ENCODE measurements at regions not wholly inside any gene's neighbourhood (a gene's known extent, or its start where the extent isn't known, plus 50 kb on each side); places are given as distances from the start of the nearest gene placed in this dataset.

DNA sequence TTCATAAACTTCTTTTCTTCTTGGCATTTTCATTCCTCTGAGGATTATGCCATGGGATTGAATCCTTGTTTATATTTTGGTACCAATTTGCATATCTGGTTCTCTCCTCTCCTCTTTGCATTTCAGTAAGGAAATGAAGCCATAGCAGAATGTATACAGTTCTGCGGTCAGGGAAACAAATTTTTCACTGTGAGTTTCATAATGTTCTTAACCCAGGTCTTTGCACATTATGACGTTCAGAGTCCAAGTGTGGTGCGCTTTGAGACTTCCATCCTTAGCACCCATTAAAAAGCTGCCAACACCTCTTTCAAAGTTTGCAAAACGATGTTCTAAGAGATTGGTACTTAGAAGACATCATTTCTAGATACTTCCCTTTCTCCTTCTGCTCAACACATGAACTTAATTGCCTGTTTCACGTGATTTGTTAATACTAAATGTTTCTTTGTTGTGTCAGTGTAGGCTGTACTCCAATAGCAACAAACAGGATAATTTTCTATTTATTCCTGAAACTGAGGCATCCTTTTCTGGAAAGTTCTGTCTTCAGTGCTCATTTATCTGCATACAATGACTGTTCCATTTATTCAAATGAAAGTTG, 953.1 kb upstream of the NR2F2 start:
- H3K9me3 Mint-ChIP-seq: no peaks in the 10 kb centered on the region

More for the DNA sequence above, 953.1 kb upstream of the NR2F2 start:
- TF ChIP-seq, protein P1, sequence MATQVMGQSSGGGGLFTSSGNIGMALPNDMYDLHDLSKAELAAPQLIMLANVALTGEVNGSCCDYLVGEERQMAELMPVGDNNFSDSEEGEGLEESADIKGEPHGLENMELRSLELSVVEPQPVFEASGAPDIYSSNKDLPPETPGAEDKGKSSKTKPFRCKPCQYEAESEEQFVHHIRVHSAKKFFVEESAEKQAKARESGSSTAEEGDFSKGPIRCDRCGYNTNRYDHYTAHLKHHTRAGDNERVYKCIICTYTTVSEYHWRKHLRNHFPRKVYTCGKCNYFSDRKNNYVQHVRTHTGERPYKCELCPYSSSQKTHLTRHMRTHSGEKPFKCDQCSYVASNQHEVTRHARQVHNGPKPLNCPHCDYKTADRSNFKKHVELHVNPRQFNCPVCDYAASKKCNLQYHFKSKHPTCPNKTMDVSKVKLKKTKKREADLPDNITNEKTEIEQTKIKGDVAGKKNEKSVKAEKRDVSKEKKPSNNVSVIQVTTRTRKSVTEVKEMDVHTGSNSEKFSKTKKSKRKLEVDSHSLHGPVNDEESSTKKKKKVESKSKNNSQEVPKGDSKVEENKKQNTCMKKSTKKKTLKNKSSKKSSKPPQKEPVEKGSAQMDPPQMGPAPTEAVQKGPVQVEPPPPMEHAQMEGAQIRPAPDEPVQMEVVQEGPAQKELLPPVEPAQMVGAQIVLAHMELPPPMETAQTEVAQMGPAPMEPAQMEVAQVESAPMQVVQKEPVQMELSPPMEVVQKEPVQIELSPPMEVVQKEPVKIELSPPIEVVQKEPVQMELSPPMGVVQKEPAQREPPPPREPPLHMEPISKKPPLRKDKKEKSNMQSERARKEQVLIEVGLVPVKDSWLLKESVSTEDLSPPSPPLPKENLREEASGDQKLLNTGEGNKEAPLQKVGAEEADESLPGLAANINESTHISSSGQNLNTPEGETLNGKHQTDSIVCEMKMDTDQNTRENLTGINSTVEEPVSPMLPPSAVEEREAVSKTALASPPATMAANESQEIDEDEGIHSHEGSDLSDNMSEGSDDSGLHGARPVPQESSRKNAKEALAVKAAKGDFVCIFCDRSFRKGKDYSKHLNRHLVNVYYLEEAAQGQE (IDR thresholded peaks at IDR 0.05; ENCODE audit: unreplicated experiment): no peak
- TF ChIP-seq, protein P2, sequence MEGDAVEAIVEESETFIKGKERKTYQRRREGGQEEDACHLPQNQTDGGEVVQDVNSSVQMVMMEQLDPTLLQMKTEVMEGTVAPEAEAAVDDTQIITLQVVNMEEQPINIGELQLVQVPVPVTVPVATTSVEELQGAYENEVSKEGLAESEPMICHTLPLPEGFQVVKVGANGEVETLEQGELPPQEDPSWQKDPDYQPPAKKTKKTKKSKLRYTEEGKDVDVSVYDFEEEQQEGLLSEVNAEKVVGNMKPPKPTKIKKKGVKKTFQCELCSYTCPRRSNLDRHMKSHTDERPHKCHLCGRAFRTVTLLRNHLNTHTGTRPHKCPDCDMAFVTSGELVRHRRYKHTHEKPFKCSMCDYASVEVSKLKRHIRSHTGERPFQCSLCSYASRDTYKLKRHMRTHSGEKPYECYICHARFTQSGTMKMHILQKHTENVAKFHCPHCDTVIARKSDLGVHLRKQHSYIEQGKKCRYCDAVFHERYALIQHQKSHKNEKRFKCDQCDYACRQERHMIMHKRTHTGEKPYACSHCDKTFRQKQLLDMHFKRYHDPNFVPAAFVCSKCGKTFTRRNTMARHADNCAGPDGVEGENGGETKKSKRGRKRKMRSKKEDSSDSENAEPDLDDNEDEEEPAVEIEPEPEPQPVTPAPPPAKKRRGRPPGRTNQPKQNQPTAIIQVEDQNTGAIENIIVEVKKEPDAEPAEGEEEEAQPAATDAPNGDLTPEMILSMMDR (conservative IDR thresholded peaks at IDR 0.05; ENCODE audit: low read depth in 2 of 2): no peak
- TF ChIP-seq NANOG (IDR thresholded peaks at IDR 0.05; ENCODE audit: borderline replicate concordance): no peak
- TF ChIP-seq ZNF331 (CRISPR knock-in tag; IDR thresholded peaks at IDR 0.05; ENCODE audit: low read depth): no peak
- TF ChIP-seq EZH2phosphoT487 (IDR thresholded peaks at IDR 0.05; ENCODE audit: unreplicated experiment): no peak
- TF ChIP-seq POLR2AphosphoS5 (IDR thresholded peaks at IDR 0.05; ENCODE audit: low read depth): no peak
- TF ChIP-seq, protein P3, sequence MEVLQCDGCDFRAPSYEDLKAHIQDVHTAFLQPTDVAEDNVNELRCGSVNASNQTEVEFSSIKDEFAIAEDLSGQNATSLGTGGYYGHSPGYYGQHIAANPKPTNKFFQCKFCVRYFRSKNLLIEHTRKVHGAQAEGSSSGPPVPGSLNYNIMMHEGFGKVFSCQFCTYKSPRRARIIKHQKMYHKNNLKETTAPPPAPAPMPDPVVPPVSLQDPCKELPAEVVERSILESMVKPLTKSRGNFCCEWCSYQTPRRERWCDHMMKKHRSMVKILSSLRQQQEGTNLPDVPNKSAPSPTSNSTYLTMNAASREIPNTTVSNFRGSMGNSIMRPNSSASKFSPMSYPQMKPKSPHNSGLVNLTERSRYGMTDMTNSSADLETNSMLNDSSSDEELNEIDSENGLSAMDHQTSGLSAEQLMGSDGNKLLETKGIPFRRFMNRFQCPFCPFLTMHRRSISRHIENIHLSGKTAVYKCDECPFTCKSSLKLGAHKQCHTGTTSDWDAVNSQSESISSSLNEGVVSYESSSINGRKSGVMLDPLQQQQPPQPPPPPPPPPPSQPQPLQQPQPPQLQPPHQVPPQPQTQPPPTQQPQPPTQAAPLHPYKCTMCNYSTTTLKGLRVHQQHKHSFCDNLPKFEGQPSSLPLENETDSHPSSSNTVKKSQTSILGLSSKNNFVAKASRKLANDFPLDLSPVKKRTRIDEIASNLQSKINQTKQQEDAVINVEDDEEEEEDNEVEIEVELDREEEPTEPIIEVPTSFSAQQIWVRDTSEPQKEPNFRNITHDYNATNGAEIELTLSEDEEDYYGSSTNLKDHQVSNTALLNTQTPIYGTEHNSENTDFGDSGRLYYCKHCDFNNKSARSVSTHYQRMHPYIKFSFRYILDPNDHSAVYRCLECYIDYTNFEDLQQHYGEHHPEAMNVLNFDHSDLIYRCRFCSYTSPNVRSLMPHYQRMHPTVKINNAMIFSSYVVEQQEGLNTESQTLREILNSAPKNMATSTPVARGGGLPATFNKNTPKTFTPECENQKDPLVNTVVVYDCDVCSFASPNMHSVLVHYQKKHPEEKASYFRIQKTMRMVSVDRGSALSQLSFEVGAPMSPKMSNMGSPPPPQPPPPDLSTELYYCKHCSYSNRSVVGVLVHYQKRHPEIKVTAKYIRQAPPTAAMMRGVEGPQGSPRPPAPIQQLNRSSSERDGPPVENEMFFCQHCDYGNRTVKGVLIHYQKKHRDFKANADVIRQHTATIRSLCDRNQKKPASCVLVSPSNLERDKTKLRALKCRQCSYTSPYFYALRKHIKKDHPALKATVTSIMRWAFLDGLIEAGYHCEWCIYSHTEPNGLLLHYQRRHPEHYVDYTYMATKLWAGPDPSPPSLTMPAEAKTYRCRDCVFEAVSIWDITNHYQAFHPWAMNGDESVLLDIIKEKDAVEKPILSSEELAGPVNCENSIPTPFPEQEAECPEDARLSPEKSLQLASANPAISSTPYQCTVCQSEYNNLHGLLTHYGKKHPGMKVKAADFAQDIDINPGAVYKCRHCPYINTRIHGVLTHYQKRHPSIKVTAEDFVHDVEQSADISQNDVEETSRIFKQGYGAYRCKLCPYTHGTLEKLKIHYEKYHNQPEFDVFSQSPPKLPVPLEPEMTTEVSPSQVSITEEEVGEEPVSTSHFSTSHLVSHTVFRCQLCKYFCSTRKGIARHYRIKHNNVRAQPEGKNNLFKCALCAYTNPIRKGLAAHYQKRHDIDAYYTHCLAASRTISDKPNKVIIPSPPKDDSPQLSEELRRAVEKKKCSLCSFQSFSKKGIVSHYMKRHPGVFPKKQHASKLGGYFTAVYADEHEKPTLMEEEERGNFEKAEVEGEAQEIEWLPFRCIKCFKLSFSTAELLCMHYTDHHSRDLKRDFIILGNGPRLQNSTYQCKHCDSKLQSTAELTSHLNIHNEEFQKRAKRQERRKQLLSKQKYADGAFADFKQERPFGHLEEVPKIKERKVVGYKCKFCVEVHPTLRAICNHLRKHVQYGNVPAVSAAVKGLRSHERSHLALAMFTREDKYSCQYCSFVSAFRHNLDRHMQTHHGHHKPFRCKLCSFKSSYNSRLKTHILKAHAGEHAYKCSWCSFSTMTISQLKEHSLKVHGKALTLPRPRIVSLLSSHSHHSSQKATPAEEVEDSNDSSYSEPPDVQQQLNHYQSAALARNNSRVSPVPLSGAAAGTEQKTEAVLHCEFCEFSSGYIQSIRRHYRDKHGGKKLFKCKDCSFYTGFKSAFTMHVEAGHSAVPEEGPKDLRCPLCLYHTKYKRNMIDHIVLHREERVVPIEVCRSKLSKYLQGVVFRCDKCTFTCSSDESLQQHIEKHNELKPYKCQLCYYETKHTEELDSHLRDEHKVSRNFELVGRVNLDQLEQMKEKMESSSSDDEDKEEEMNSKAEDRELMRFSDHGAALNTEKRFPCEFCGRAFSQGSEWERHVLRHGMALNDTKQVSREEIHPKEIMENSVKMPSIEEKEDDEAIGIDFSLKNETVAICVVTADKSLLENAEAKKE (CRISPR knock-in tag; IDR thresholded peaks at IDR 0.05): no peak
- TF ChIP-seq EZH2 (IDR thresholded peaks at IDR 0.05; ENCODE audit: low read depth, unreplicated experiment): no peak
- no peak for TF ChIP-seq ZNF114 (CRISPR knock-in tag; IDR thresholded peaks at IDR 0.05)
- no peak for TF ChIP-seq CREB1 (CRISPR knock-in tag; IDR thresholded peaks at IDR 0.05; ENCODE audit: low read depth)
- TF ChIP-seq STAT1 (IDR thresholded peaks at IDR 0.05; ENCODE audit: unreplicated experiment): no peak
- no peak for TF ChIP-seq JUNB (IDR thresholded peaks at IDR 0.05; ENCODE audit: unreplicated experiment)
- TF ChIP-seq, protein P4, sequence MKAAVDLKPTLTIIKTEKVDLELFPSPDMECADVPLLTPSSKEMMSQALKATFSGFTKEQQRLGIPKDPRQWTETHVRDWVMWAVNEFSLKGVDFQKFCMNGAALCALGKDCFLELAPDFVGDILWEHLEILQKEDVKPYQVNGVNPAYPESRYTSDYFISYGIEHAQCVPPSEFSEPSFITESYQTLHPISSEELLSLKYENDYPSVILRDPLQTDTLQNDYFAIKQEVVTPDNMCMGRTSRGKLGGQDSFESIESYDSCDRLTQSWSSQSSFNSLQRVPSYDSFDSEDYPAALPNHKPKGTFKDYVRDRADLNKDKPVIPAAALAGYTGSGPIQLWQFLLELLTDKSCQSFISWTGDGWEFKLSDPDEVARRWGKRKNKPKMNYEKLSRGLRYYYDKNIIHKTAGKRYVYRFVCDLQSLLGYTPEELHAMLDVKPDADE (IDR thresholded peaks at IDR 0.05): no peak
- Histone ChIP-seq H3K79me2 (replicated peaks; ENCODE audit: insufficient read depth) (no peaks in the 10 kb centered on the region), H4K20me1 (replicated peaks; ENCODE audit: insufficient read depth) (no peaks in the 10 kb centered on the region), H3F3A (replicated peaks; ENCODE audit: low read depth) (no peaks in the 10 kb centered on the region), H3K4me2 (no peak overlapping the region), H3K4me3 (no peak overlapping the region), H2AFZ (no peak overlapping the region), H3K27ac (ENCODE audit: low read depth) (no peak overlapping the region), H3K27me3 (ENCODE audit: insufficient read depth) (no peaks in the 10 kb centered on the region), H3K9me2 (ENCODE audit: insufficient read depth) (no peaks in the 10 kb centered on the region), H3K36me3 (ENCODE audit: insufficient read depth) (no peaks in the 10 kb centered on the region), H3K4me1 (ENCODE audit: insufficient read depth) (no peaks in the 10 kb centered on the region)
- ATAC-seq (no peak), DNase-seq (ENCODE audit: low spot score) (no peak)
- Mint-ChIP-seq H3K27me3 (ENCODE audit: insufficient read depth, low read depth, poor library complexity) (no peaks in the 10 kb centered on the region), H3K27ac (no peak overlapping the region), H3K4me3 (no peak overlapping the region), H3K4me1 (no peaks in the 10 kb centered on the region), H3K36me3 (ENCODE audit: low read depth) (no peaks in the 10 kb centered on the region)
